22Rv1 (cell line): ENCODE measurements at regions not wholly inside any gene's neighbourhood (a gene's known extent, or its start where the extent isn't known, plus 50 kb on each side); places are given as distances from the start of the nearest gene placed in this dataset.

ENCODE experiments used
- H3K27ac ChIP-seq: fragments of 450-650 bp; 2 replicates; pipeline ENCODE4 v1.5.1; 2017
- ZFX ChIP-seq: fragments of 450-650 bp; IDR thresholded peaks from 2 replicates; pipeline ENCODE4 v1.6.1; 2017; ENCODE audit warnings: antibody characterized with exemption, borderline replicate concordance
- TF ChIP-seq, protein P1 (sequence below): fragments of 450-650 bp; IDR thresholded peaks from 2 replicates; pipeline ENCODE4 v1.5.1; 2017; ENCODE audit warnings: mild to moderate bottlenecking

DNA sequence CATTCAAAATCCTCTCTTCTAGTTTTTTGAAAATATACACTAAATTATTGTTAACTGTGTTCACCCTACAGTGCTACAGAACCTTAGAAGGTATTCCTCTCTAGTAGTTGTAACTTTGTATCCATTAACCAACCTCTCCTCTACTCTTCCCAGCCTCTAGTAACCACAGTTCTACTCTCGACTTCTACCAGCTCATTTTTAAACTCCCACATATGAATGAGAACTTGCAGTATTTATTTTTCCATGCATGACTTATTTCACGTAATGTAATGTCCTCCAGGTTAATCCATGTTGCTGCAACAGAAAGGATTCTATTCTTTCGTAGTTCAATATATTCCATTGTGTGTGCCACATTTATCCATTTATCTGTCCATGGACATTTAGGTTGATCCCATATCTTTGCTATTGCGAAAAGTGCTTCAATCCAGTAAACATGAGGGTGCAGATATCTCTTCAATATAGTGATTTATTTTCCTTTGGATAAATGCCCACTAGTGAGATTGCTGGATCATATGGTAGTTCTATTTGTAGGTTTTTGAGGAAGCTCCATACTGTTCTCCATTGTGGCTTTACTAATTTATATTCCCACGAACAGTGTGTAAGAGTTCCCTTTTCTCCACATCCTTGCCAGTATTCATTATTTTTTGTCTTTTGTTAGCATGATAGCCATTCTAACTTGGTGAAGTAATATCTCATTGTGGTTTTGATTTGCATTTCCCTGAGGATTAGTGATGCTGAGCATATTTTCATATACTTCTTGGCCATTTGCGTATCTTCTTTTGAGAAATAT, 113.7 kb upstream of the SMAD3 start:
- no peak overlapping the region for H3K27ac ChIP-seq
- TF ChIP-seq, protein P1, sequence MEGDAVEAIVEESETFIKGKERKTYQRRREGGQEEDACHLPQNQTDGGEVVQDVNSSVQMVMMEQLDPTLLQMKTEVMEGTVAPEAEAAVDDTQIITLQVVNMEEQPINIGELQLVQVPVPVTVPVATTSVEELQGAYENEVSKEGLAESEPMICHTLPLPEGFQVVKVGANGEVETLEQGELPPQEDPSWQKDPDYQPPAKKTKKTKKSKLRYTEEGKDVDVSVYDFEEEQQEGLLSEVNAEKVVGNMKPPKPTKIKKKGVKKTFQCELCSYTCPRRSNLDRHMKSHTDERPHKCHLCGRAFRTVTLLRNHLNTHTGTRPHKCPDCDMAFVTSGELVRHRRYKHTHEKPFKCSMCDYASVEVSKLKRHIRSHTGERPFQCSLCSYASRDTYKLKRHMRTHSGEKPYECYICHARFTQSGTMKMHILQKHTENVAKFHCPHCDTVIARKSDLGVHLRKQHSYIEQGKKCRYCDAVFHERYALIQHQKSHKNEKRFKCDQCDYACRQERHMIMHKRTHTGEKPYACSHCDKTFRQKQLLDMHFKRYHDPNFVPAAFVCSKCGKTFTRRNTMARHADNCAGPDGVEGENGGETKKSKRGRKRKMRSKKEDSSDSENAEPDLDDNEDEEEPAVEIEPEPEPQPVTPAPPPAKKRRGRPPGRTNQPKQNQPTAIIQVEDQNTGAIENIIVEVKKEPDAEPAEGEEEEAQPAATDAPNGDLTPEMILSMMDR = no peak

DNA sequence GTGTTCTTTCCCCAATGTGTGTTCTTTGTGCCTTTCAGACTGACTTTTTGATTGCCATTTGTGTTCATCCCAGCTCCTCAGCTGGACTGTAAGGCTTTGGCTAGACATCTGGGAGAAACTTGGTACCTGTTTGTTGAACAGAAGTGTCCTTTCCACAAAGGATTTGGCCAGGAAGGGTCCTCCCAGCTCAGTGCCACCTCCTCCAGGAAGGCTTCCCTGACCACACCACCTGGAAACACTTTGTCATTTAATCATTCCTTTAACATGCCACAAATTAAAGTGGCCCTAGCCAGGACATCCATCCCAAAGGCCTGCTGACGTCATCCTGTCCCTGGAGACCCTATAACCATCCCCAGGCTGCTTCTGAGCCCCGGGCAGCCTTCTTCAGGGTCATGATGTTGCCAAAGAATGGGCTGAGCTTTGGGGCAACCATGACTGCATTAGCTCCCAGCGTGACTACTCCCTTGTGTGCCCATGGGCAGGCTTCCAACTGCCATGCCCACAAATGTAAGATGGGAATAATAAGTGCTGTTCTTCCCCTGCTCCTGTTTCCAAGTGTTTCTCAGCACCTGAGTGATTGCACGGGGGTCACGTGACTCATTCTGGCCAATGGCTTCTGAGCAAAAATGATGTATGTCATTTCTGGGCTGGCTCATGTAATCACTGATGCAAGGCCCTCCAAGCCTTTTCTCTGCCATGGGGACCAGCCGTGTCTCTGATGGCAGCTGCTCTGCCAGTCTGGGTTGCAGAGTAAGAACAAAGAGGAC, 112.5 kb upstream of the SMAD3 start:
- TF ChIP-seq, protein P1 = no peak
- no peak for TF ChIP-seq ZFX
- H3K27ac ChIP-seq = no peak overlapping the region

DNA sequence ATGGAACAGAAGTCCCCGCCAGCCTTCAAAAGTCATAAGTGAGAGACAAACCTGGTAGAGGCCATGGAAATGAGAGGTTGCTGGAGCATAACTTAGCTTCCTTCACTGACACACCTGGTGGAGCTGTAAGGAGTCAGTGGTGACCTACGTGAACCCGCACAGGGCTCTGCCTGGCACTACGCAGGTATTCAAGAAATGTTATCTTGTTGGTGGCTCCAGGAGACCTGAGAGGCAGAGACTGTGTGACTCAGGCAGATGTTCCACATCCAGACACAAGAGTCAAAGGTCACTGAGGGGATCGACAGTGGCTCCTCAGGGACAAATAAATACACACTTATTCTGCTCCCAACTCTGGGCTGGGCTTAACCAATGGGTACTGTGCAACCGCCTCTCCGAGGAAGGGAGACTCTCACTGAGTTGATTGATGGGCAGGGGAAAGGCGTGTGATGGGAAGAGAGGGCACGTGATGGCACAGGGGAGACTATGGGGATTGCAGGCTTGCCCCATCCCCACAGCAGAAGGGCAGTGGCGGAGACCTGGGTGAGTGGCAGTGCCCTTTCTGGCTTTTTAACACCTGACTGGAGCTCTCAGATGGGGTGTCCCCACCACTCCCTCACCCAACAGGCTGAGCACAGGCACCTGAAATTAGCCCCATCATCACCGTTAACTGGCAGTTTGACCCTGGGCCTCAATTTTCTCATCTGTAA, 111.7 kb upstream of the SMAD3 start:
- TF ChIP-seq ZFX = no peak
- TF ChIP-seq, protein P1 = no peak
- no peak overlapping the region for H3K27ac ChIP-seq

DNA sequence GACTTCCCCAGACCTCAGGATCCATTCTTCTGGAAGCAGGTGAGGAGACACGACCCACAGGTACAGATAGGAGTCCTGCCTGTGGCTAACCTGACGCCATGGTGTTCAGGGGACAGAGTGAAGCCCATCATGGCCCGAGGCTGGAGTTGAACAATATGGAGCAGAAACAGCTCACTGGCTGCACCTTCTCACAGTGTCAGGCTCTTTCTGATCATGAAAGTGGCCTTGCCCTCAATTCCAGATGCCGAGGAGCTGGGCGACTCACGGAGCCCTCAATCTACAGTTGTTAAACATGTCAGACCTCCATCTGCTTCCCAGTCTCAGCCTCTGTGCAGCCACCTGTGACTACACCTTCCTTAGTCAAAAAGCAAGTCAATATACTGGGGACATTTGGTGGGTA, 110.8 kb upstream of the SMAD3 start:
- H3K27ac ChIP-seq = no peak overlapping the region
- TF ChIP-seq, protein P1 = no peak
- no peak for TF ChIP-seq ZFX

DNA sequence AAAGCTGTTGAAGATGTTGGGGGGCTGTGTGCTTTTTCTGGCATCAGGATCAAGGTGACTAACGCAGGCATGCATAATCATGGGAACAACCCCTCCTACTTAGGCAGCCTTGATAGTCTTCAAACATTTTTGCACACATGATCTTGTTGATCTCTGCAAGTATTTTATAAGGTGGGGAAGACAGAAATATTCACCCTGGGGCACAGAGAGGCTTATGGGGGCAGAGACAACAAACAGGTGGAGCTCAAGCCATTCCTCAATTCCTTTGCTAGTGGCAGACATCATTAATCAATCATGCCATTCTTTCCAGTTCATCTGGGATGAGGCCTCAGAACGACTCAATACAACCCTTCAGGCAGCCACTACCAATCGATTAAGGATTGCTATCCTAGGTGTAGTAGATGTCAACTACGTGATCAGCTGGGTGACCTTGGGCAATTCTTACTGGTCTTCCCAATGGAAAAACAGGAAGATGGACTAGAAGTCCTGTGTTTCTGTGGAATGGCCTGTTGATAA, 110.3 kb upstream of the SMAD3 start:
- no peak for TF ChIP-seq ZFX
- TF ChIP-seq, protein P1 = no peak
- H3K27ac ChIP-seq = no peak overlapping the region

DNA sequence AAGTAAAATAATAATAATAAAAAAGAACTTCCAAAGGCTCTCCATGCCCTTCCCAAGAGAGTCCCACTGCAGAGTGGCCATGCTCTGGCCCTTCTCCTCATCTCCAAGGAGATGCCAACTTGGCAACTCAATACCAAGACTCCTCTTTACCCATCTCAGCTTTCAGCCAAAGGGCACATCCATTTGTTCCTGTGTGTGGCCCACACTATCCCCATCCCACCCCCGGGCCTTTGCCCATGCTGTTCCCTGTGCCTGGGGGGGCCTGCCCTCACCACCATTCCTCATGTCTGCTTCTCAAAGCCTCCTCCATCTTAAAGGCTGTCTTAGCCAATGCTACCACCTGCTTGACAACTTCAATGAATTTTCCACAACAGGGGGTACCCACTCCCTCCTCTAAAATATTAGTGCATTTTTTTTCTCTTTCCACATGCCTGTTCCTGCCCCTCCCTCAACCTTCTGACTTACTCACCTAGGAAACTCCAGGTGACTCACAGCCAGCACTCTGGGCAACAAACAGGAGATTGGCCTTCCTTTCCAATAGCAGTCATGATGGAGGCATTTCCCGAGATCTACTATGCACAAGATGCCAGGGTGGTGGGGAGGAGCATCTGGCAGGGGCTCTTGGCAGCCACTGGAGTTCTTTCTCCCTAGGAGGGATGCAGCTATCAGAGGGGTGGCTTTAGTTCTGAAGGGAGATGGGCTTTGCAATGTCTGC, 109.4 kb upstream of the SMAD3 start:
- no peak overlapping the region for H3K27ac ChIP-seq
- TF ChIP-seq ZFX = no peak
